Trophoblast cell (in vitro differentiated cells and primary cell): ENCODE measurements at regions not wholly inside any gene's neighbourhood (a gene's known extent, or its start where the extent isn't known, plus 50 kb on each side); places are given as distances from the start of the nearest gene placed in this dataset.

ENCODE experiments used
- DNase-seq, 2 donors: peaks; one replicate each; pipeline ENCODE4 v3.0.0-alpha.2; 2016
- H2AFZ ChIP-seq: 2 replicates; pipeline ENCODE4 v1.6.1; 2013; ENCODE audit warnings: low read length, moderate library complexity, mild to moderate bottlenecking; ENCODE audit not compliant: insufficient read depth, poor library complexity
- H2AK5ac ChIP-seq: 2 replicates; pipeline ENCODE4 v1.6.1; 2013; ENCODE audit warnings: mild to moderate bottlenecking, low read length
- H2BK120ac ChIP-seq: 2 replicates; pipeline ENCODE4 v1.6.1; 2013; ENCODE audit warnings: low read length, mild to moderate bottlenecking, moderate library complexity; ENCODE audit not compliant: insufficient read depth, poor library complexity
- H2BK12ac ChIP-seq: 2 replicates; pipeline ENCODE4 v1.6.1; 2013; ENCODE audit warnings: mild to moderate bottlenecking, low read length, moderate library complexity
- H2BK5ac ChIP-seq: 2 replicates; pipeline ENCODE4 v1.6.1; 2013; ENCODE audit warnings: low read length, low read depth, moderate library complexity, mild to moderate bottlenecking; ENCODE audit not compliant: poor library complexity
- H3K14ac ChIP-seq: 2 replicates; pipeline ENCODE4 v1.6.1; 2013; ENCODE audit warnings: mild to moderate bottlenecking, low read length
- H3K18ac ChIP-seq: 2 replicates; pipeline ENCODE4 v1.6.1; 2013; ENCODE audit warnings: mild to moderate bottlenecking, low read length
- H3K23ac ChIP-seq: 2 replicates; pipeline ENCODE4 v1.6.1; 2013; ENCODE audit warnings: low read length
- H3K27ac ChIP-seq: 2 replicates; pipeline ENCODE4 v1.5.1; 2013; ENCODE audit warnings: low read depth, mild to moderate bottlenecking, inconsistent platforms, low read length, moderate library complexity
- H3K27me3 ChIP-seq: 2 replicates; pipeline ENCODE4 v1.6.1; 2013; ENCODE audit warnings: inconsistent platforms, mild to moderate bottlenecking, low read length, moderate library complexity; ENCODE audit not compliant: insufficient read depth
- H3K36me3 ChIP-seq, 2 experiments: 1 replicate in 1 of 2; 2 replicates in 1 of 2; pipeline ENCODE4 v1.6.1; 2013; ENCODE audit warnings: low read length in 2 of 2, mild to moderate bottlenecking in 2 of 2, moderate library complexity in 1 of 2; ENCODE audit not compliant: insufficient read depth in 2 of 2, control insufficient read depth in 1 of 2
- H3K4ac ChIP-seq: 2 replicates; pipeline ENCODE4 v1.6.1; 2013; ENCODE audit warnings: low read depth, mild to moderate bottlenecking, low read length, moderate library complexity
- H3K4me1 ChIP-seq, 2 experiments: 1 replicate in 1 of 2; 2 replicates in 1 of 2; pipeline ENCODE4 v1.6.1; 2013; ENCODE audit warnings: low read length in 2 of 2, mild to moderate bottlenecking in 2 of 2, moderate library complexity in 1 of 2; ENCODE audit not compliant: insufficient read depth in 2 of 2, control insufficient read depth in 1 of 2
- H3K4me2 ChIP-seq: 2 replicates; pipeline ENCODE4 v1.6.1; 2013; ENCODE audit warnings: inconsistent platforms, mild to moderate bottlenecking, low read length, moderate library complexity
- H3K4me3 ChIP-seq: 2 replicates; pipeline ENCODE4 v1.5.1; 2013; ENCODE audit warnings: mild to moderate bottlenecking, low read depth, low read length, inconsistent platforms
- H3K79me1 ChIP-seq: one replicate; pipeline ENCODE4 v1.6.1; 2013; ENCODE audit warnings: low read length
- H3K79me2 ChIP-seq: 2 replicates; pipeline ENCODE4 v1.6.1; 2013; ENCODE audit warnings: low read length, mild to moderate bottlenecking; ENCODE audit not compliant: control insufficient read depth, insufficient read depth, poor library complexity
- H3K9ac ChIP-seq: 2 replicates; pipeline ENCODE4 v1.6.1; 2013; ENCODE audit warnings: mild to moderate bottlenecking, low read length
- H3K9me3 ChIP-seq: 2 replicates; pipeline ENCODE4 v1.6.1; 2013; ENCODE audit warnings: low read depth, mild to moderate bottlenecking, control low read depth, inconsistent platforms, low read length; ENCODE audit not compliant: insufficient read depth
- H4K12ac ChIP-seq: 2 replicates; pipeline ENCODE4 v1.6.1; 2013; ENCODE audit warnings: low read depth, mild to moderate bottlenecking, low read length, moderate library complexity
- H4K8ac ChIP-seq: 2 replicates; pipeline ENCODE4 v1.6.1; 2013; ENCODE audit warnings: low read depth, mild to moderate bottlenecking, low read length, moderate library complexity
- H4K91ac ChIP-seq: one replicate; pipeline ENCODE4 v1.6.1; 2013; ENCODE audit warnings: low read depth, mild to moderate bottlenecking, low read length, moderate library complexity
- WGBS: extraction: QIAGEN DNeasy Blood & Tissue Kit; methylation state at CpG from one replicate; pipeline ENCODE4 v1.1.7; 2013; ENCODE audit warnings: missing lambda C conversion rate; ENCODE audit not compliant: insufficient read length, insufficient coverage; ENCODE audit errors: extremely low coverage; 5-methylcytosine and 5-hydroxymethylcytosine counted together

DNA sequence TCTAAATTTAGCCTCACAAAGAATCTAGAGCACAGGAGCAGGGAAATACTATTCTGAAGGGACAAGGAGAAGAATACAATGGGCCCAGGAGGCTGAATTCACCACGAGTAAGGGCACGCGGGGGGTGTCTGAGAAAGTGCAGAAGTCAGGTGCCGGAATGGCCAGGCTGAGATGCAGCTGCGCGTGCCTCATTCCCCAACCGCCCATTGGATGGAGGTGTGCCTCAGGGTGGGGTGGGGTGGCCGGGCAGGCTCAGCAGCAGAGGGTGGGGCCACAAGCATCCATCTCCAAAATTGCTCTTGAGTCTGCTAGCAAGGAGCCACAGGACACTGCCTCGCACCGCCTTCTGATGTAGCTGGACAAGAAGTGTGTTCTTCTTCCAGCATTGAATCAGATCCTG lies 387.0 kb downstream of the SHANK2 start:
- Histone ChIP-seq H3K9ac (no peak overlapping the region), H3K79me1 (no peaks in the 10 kb centered on the region), H3K79me2 (no peaks in the 10 kb centered on the region), H3K4me3 (no peak overlapping the region), H4K12ac (no peak overlapping the region), H3K9me3 (no peaks in the 10 kb centered on the region), H3K4me1 (peaks cover 0 to 6% of the 10 kb centered on the region in 2 experiments), H4K91ac (no peak overlapping the region), H3K14ac (no peak overlapping the region), H2BK5ac (no peak overlapping the region), H2BK120ac (no peak overlapping the region), H2AK5ac (no peak overlapping the region), H3K4ac (no peak overlapping the region), H4K8ac (no peak overlapping the region), H3K27me3 (no peaks in the 10 kb centered on the region), H3K27ac (no peak overlapping the region), H2AFZ (no peak overlapping the region), H2BK12ac (no peak overlapping the region), H3K23ac (no peak overlapping the region), H3K36me3 (no peaks in the 10 kb centered on the region), H3K18ac (no peak overlapping the region), H3K4me2 (no peak overlapping the region)
- DNase-seq = no peak
- no CpG with 5 or more reads among the region's 10 CpGs for WGBS

DNA sequence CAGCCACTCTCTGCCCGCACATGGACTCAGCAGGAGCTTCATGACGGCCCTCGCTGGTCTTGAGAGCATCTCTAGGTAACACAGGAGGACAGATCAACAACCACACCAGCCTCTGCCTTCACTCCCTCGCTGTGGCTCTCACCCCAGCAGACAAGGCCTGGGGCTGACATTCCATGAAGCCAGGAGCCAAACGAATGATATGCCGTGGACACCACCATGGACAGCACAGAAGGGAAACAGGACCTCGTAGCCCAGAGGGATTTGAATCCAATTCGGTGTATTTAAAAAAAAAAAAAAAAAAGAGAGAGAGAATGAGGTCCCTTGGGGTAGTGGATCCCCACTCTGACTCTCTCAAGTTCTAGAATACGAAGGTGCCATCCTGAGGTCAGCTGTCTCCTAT lies 385.5 kb downstream of the SHANK2 start:
- H3K4me2 ChIP-seq = no peak overlapping the region
- H2BK120ac ChIP-seq = no peak overlapping the region
- H2BK5ac ChIP-seq = no peak overlapping the region
- WGBS = no CpG with 5 or more reads among the region's 9 CpGs
- no peaks in the 10 kb centered on the region for H3K36me3 ChIP-seq
- no peak overlapping the region for H4K12ac ChIP-seq
- no peak for DNase-seq
- no peak overlapping the region for H3K18ac ChIP-seq
- no peak overlapping the region for H3K27ac ChIP-seq
- no peaks in the 10 kb centered on the region for H3K79me2 ChIP-seq
- H4K91ac ChIP-seq = no peak overlapping the region
- no peaks in the 10 kb centered on the region for H3K9me3 ChIP-seq
- no peaks in the 10 kb centered on the region for H3K79me1 ChIP-seq
- no peak overlapping the region for H4K8ac ChIP-seq
- no peak overlapping the region for H3K9ac ChIP-seq
- no peak overlapping the region for H3K23ac ChIP-seq
- no peak overlapping the region for H2AFZ ChIP-seq
- H3K4me3 ChIP-seq = no peak overlapping the region
- H3K27me3 ChIP-seq = no peaks in the 10 kb centered on the region
- peaks cover 0 to 6% of the 10 kb centered on the region in 2 experiments for H3K4me1 ChIP-seq
- no peak overlapping the region for H3K14ac ChIP-seq
- H3K4ac ChIP-seq = no peak overlapping the region
- no peak overlapping the region for H2BK12ac ChIP-seq
- H2AK5ac ChIP-seq = no peak overlapping the region

DNA sequence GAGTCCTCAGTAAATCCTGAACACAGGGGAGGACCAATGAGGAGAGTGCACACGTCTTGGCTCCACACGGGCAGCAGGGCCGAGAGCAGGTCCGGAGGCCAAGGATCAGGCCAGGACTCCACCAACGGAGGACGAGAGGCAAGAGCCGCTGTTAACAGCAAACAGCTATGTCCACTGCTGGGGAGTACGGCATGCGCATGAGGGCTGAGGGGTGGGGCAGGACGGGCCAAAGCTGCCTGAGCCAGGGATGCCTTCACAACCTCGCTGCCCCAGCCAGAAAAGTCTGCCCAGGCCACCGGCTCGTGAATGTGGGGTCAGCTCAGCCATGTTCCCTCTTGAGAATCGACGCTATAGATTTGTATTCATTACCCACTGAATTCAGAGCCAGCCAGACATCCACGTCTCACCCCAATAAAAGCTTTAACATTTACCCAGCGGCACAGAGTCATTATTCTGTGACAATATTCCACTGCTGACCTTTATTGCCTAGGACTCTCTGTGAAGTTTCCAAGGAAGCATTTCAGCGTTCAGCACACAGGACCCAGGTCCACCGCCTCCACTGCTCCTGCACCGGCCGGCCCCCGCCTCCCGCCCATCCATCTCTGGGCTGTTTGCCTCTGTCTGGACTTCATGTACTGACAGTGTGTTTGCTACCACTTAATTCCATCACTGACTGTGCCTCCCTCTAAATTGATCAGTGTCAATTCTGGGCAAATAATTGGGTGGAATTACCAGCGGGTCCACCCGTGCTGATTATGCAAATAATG lies 384.9 kb downstream of the SHANK2 start:
- H2AFZ ChIP-seq = no peak overlapping the region
- no peak overlapping the region for H2BK120ac ChIP-seq
- no peak overlapping the region for H2AK5ac ChIP-seq
- H4K8ac ChIP-seq = no peak overlapping the region
- no peak overlapping the region for H3K4me3 ChIP-seq
- no peak overlapping the region for H2BK5ac ChIP-seq
- no CpG with 5 or more reads among the region's 25 CpGs for WGBS
- no peaks in the 10 kb centered on the region for H3K9me3 ChIP-seq
- no peak overlapping the region for H3K18ac ChIP-seq
- no peaks in the 10 kb centered on the region for H3K79me2 ChIP-seq
- H4K12ac ChIP-seq = no peak overlapping the region
- H3K79me1 ChIP-seq = no peaks in the 10 kb centered on the region
- no peak overlapping the region for H3K14ac ChIP-seq
- H3K4ac ChIP-seq = no peak overlapping the region
- H4K91ac ChIP-seq = no peak overlapping the region
- no peak for DNase-seq
- H3K36me3 ChIP-seq = no peaks in the 10 kb centered on the region
- no peak overlapping the region for H3K9ac ChIP-seq
- no peaks in the 10 kb centered on the region for H3K27me3 ChIP-seq
- no peak overlapping the region for H3K23ac ChIP-seq
- H3K4me2 ChIP-seq = no peak overlapping the region
- no peaks in the 10 kb centered on the region for H3K4me1 ChIP-seq
- no peak overlapping the region for H2BK12ac ChIP-seq
- no peak overlapping the region for H3K27ac ChIP-seq

DNA sequence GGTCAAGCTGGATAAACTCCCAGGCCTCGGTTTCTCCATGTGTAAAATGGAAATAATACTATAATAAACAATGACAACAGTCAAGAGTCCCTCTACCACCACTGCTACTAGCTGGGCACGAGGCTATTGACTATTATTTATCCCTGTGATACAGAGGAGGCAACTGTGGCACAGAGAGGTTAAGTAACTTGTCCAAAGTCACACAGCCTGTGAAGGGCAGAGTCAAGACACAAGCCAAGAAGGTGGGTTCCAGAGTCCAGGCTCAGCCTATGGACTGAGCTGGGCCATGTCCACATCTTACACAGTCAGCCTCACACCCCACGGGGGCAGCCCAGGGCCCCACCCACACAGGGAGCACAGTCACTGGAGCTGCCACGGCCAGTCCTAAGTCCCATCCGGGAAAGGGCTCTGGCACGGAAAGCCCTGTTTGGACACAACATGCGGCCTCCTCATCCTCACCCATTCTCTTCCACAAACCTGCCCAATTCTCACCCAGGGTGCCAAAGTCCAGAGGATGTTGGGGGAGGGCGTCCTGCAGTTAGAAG lies 384.0 kb downstream of the SHANK2 start:
- H3K79me2 ChIP-seq = no peaks in the 10 kb centered on the region
- H4K12ac ChIP-seq = no peak overlapping the region
- H4K91ac ChIP-seq = no peak overlapping the region
- H3K27me3 ChIP-seq = no peaks in the 10 kb centered on the region
- H4K8ac ChIP-seq = no peak overlapping the region
- no peak overlapping the region for H3K4ac ChIP-seq
- H3K9ac ChIP-seq = no peak overlapping the region
- H3K79me1 ChIP-seq = peaks cover 1% of the 10 kb centered on the region
- no peak overlapping the region for H3K27ac ChIP-seq
- no peak for DNase-seq
- no peak overlapping the region for H3K18ac ChIP-seq
- H3K14ac ChIP-seq = no peak overlapping the region
- no CpG with 5 or more reads among the region's 8 CpGs for WGBS
- no peak overlapping the region for H2BK12ac ChIP-seq
- H3K36me3 ChIP-seq = no peaks in the 10 kb centered on the region
- H2AK5ac ChIP-seq = no peak overlapping the region
- H3K4me2 ChIP-seq = no peak overlapping the region
- H2BK5ac ChIP-seq = no peak overlapping the region
- no peaks in the 10 kb centered on the region for H3K9me3 ChIP-seq
- no peak overlapping the region for H3K23ac ChIP-seq
- no peak overlapping the region for H2AFZ ChIP-seq
- H3K4me1 ChIP-seq = no peaks in the 10 kb centered on the region
- no peak overlapping the region for H2BK120ac ChIP-seq
- no peak overlapping the region for H3K4me3 ChIP-seq
